HuH-7.5 (cell line): ENCODE measurements at regions not wholly inside any gene's neighbourhood (a gene's known extent, or its start where the extent isn't known, plus 50 kb on each side); places are given as distances from the start of the nearest gene placed in this dataset.

Source experiments
- DNase-seq: peaks from one replicate; pipeline ENCODE4 v3.0.0; 2011; ENCODE audit warnings: low spot score

- DNase-seq = no peak
Measured at GRCh38 chr16:6375465-6376075, 957.1 kb upstream of the RBFOX1 start.

GRCh38 chr16:6374821-6375220 is 957.8 kb upstream of the RBFOX1 start:
- DNase-seq = no peak

DNA sequence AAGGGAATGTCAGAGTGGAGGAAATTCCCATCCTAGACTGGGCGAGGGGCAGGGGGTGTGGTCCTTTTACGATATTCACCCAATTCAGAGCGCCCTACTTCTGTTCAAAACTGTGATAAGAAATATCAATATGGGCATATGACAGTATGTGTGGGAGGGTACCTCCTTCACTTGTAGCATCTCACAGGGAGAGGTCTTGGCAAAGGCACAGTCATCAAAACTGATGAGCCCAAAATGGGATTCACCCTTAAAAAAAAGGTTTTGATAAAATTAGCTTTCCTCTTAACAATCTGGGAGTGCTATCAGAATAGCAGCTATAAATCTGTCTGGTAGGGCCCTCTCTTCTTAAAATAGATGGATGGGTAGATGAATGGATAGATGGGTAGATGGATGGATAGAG is 967.8 kb upstream of the RBFOX1 start:
- DNase-seq = no peak

GRCh38 chr16:6363896-6364607 is 968.6 kb upstream of the RBFOX1 start:
- DNase-seq = no peak

- no peak for DNase-seq
Measured at GRCh38 chr16:6363396-6363795, 969.2 kb upstream of the RBFOX1 start.

DNA sequence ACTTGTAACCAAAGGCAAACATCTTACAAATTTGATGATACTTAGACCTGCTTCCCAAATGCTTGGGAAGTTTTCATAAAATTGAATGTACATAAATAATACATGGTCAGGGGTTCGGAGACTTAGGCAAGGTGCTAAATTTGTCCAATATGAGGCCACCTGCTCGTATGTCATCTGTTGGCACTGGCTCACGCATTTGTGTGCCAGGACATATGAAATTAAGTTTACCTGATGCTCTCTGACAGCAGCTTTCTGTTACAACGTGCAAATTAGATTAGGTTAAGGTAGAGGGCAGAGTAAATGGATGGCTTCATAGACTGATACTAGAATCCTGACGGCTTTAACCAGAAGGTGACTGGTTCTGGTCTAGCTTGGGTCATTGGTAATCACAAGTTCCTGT is 970.3 kb upstream of the RBFOX1 start:
- DNase-seq = no peak

- no peak for DNase-seq
Measured at GRCh38 chr16:6360641-6361040, 972.0 kb upstream of the RBFOX1 start.

DNA sequence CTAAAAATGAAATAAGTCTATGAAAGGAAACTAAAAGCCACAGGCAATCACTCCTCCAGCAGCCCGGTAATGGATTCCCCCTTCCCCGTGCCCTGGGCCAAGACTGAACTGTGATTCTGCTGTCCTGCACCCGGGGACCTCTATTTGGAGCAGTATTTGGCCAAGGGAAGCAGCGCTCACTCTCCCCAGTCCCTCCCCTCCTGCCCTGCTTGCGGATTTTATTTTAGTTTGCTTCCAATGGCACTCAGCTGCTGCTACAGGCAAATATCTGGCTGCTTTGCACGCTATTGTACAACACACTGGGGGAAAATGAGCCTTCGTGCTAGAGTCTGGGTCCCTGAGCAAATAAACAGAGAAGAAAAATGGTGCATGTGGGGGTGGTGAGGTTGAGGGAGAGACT is 975.7 kb upstream of the RBFOX1 start:
- DNase-seq = no peak

GRCh38 chr16:6349725-6350124 is 982.9 kb upstream of the RBFOX1 start:
- no peak for DNase-seq

DNA sequence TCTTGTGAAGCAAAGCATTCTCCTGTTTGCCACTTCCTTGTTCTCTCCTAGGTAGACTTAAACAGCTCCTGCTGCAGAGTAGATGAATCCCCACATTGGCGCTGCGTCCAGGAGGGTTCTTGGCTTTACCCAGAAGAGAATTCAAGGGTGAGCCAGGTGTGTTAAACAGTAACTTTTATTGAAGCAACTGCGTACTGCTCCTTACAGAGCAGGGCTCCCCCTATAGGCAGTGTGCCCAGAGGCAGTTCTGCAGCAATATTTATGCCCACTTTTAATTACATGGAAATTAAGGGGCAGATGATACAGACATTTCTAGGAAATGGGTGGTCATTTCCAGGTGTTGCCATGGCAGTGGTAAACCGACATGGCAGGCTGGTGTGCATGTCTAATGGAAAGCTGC is 987.6 kb upstream of the RBFOX1 start:
- DNase-seq = no peak

DNA sequence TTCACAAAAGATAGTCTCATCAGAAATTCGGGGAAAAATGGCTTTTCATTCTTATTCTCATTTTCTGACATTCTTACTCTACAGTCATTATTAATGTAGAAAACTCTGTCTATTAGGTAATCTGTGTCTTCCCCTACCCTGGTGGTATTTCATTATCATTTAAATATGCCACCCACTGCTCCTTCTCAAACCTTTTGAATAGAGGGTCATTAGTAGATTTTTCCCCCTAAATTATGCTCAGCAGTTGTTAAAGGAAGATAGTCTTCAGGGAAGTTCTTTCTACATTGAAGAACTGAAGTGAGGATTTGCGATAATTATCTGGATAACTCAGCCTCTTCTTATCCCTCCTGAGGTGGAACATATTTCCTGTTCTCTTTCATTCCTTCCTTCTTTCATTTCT is 989.5 kb upstream of the RBFOX1 start:
- no peak for DNase-seq

DNA sequence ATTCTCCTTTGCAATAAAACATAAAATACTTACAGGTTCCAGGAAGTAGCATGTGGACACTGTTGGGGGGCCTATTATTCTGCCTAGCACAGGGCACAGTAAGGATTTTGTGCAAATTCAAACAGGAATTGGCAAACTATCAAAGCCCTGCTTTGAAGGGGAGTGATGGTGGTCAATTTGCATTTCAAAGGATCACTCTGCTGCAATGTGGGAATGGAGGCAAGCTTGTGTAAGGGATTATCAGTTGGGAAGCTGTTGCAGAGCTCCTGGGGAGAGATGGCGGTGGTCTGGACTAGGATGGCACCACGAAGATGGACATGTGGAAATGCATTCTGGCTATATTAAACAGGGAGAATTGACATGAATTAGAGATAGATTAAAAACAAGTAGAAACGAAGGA is 990.7 kb upstream of the RBFOX1 start:
- DNase-seq = no peak

GRCh38 chr16:6335072-6335471 is 997.6 kb upstream of the RBFOX1 start:
- no peak for DNase-seq

GRCh38 chr16:6331770-6332169 is 1000.9 kb upstream of the RBFOX1 start:
- no peak for DNase-seq

- no peak for DNase-seq
Measured at GRCh38 chr16:6317934-6318333, 1014.7 kb upstream of the RBFOX1 start.

- no peak for DNase-seq
Measured at GRCh38 chr16:6309271-6309670, 1023.4 kb upstream of the RBFOX1 start.

DNA sequence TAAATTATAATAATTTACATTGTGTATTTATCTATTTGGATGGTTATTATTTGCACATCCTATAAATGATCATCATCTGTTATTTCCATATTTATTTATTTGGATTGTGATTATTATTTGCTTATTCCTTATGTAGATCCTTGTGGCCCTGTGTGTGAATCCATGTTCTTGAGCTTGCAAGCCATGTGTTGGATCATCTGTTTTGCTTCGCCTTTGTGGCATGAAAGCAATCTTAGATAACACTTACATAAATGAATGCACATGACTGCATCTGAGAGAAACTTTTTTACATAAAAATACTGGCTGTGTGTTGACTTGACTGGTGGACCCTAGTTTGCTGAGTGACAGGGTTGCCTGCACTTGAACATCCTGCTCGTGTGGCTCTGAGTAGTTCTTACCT is 1024.5 kb upstream of the RBFOX1 start:
- DNase-seq = no peak

- no peak for DNase-seq
Measured at GRCh38 chr16:6300523-6300922, 1032.1 kb upstream of the RBFOX1 start.

GRCh38 chr16:6297666-6298410 is 1034.8 kb upstream of the RBFOX1 start:
- DNase-seq = no peak

- no peak for DNase-seq
Measured at GRCh38 chr16:6286176-6286575, 1046.5 kb upstream of the RBFOX1 start.

GRCh38 chr16:6284731-6285130 is 1047.9 kb upstream of the RBFOX1 start:
- DNase-seq = no peak

DNA sequence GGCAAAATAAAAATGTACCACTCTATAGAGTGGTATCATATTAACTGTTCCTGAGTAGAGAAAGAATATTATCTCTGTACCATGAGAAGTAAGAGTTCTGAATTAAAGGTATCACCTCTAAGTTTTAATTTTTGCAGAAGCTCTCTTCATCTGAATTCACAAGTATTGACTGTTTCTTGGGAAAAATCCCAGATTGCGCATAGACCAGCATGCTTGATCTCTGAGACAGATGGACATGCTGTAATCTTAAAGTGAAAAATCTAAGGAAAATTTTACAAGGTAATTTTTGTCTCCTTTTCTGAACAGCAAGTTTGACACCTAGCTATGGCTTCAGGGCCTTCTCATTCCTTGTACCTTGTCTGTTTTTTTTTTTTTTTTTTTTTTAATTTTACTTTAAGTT is 1050.7 kb upstream of the RBFOX1 start:
- no peak for DNase-seq

DNA sequence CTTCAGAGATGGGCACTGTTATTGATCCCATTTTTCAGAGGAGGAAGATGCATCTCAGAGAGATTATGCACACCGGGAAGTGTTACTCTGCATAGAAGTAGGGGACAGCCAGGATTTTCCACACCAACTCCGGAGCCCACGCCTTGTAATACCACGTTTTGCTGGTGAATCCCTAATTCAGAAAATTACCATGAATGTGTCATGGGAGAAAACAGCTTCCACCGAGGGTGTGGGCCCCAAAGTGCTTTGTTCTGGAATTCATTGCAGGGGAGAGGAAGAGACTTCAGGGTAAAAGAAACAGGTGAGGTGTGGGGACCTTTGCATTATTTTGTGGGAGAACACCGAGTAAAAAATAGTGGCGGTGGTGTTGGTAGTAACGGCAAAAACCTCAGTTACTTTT is 1051.4 kb upstream of the RBFOX1 start:
- no peak for DNase-seq
